SK-N-SH (cell line): ENCODE measurements at regions not wholly inside any gene's neighbourhood (a gene's known extent, or its start where the extent isn't known, plus 50 kb on each side); places are given as distances from the start of the nearest gene placed in this dataset.
"Not testable (repeated sequence)": the region's sequence is repeated elsewhere in the genome, so short reads cannot be mapped to it uniquely, and the experiment has no call there.

Experiments
- EP300 ChIP-seq, 2 experiments: IDR thresholded peaks; 2 replicates each; pipeline versions ENCODE4 v1.4.0 to v1.6.1; 2012; ENCODE audit warnings: borderline replicate concordance in 1 of 2, low read depth in 1 of 2, low read length in 1 of 2
- SMC3 ChIP-seq: IDR thresholded peaks from 2 replicates; pipeline ENCODE4 v1.6.1; 2012; ENCODE audit warnings: low read depth, low read length, improper control_type of control experiment
- TAF1 ChIP-seq: IDR thresholded peaks from 2 replicates; pipeline ENCODE4 v1.6.1; 2012; ENCODE audit warnings: low read depth, mild to moderate bottlenecking, low read length, moderate library complexity, borderline replicate concordance
- TF ChIP-seq, protein P1 (sequence below): fragments of 200-600 bp; sonication (generic); IDR thresholded peaks from 2 replicates; pipeline ENCODE4 v1.6.1; 2017; ENCODE audit warnings: antibody characterized with exemption, mild to moderate bottlenecking, moderate library complexity

DNA sequence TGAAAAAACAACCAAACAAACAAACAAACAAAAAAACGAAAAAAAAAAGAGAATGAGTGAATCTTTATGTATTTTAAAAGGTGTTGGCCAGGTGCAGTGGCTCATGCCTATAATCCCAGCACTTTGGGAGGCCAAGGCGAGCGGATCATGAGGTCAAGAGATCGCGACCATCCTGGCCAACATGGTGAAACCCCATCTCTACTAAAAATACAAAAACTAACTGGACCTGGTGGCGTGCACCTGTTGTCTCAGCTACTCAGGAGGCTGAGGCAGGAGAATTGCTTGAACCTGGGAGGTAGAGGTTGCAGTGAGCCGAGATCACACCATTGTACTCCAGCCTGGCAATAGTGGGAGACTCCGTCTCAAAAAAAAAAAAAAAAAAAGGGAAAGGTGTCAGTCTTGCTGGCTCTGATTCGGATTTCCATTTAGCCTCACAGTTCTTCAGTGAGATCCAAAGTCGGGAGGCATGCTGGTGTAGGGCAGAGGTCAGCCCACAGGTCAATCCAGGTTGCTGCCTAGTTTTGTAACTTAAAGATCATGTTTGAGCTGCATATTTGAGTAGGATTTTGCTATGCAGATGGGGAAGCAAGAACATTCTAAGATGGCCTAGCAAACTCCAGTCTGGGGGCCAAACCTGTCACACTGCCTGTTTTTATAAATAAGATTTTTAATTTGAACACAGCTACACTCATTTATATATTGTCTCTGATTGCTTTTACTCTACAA lies 179.6 kb upstream of the ZNF217 start:
- TF ChIP-seq, protein P1, sequence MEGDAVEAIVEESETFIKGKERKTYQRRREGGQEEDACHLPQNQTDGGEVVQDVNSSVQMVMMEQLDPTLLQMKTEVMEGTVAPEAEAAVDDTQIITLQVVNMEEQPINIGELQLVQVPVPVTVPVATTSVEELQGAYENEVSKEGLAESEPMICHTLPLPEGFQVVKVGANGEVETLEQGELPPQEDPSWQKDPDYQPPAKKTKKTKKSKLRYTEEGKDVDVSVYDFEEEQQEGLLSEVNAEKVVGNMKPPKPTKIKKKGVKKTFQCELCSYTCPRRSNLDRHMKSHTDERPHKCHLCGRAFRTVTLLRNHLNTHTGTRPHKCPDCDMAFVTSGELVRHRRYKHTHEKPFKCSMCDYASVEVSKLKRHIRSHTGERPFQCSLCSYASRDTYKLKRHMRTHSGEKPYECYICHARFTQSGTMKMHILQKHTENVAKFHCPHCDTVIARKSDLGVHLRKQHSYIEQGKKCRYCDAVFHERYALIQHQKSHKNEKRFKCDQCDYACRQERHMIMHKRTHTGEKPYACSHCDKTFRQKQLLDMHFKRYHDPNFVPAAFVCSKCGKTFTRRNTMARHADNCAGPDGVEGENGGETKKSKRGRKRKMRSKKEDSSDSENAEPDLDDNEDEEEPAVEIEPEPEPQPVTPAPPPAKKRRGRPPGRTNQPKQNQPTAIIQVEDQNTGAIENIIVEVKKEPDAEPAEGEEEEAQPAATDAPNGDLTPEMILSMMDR = not testable (repeated sequence)
- not testable (repeated sequence) for TF ChIP-seq EP300 (IDR thresholded peaks at IDR 0.05; ENCODE audit: borderline replicate concordance in 1 of 2, low read depth in 1 of 2, low read length in 1 of 2); SMC3; TAF1
